PC-3 (cell line): ENCODE measurements at regions not wholly inside any gene's neighbourhood (a gene's known extent, or its start where the extent isn't known, plus 50 kb on each side); places are given as distances from the start of the nearest gene placed in this dataset.

Experiments
- ATAC-seq: fragments of 200-7000 bp; cut with Tn5 transposase; 2 replicates; pipeline ENCODE4 v1.9.1; 2020; ENCODE audit warnings: mild to moderate bottlenecking, moderate library complexity
- BruUV-seq: library from RNA; stranded (reverse); fragments of 400-500 nt; replicated peaks from 2 replicates; lab custom pipeline; 2021; lab: Mats Ljungman, UMichigan
- CTCF ChIA-PET: fragments of 300-600 bp; sonication (Branson Sonifier 250); formaldehyde crosslinking; loops from one replicate; lab custom pipeline; 2022; ENCODE audit warnings: antibody characterized with exemption; lab: Charles Lee
- POLR2A ChIA-PET: fragments of 300-600 bp; sonication (Branson Sonifier 250); formaldehyde crosslinking; loops from one replicate; lab custom pipeline; 2022; ENCODE audit warnings: antibody characterized with exemption; ENCODE audit not compliant: unreplicated experiment; lab: Charles Lee
- DNase-seq: peaks from one replicate; pipeline ENCODE4 v3.0.0-alpha.2; 2015
- H2AFZ ChIP-seq: fragments of 300-600 bp; sonication (generic); 2 replicates; pipeline ENCODE4 v1.6.0; 2016; ENCODE audit warnings: antibody characterized with exemption, low read length
- H3F3A ChIP-seq: fragments of 300-600 bp; sonication (generic); one replicate; pipeline ENCODE4 v1.6.0; 2017; ENCODE audit warnings: antibody characterized with exemption, low read length, control low read depth, mild to moderate bottlenecking; ENCODE audit not compliant: unreplicated experiment
- H3K27ac ChIP-seq: fragments of 300-600 bp; sonication (generic); 2 replicates; pipeline ENCODE4 v1.5.1; 2016; ENCODE audit warnings: mild to moderate bottlenecking, low read length
- H3K27me3 ChIP-seq: fragments of 300-600 bp; sonication (generic); 2 replicates; pipeline ENCODE4 v1.6.1; 2016; ENCODE audit warnings: low read length, mixed read lengths
- H3K36me3 ChIP-seq: fragments of 300-600 bp; sonication (generic); 2 replicates; pipeline ENCODE4 v1.6.1; 2016; ENCODE audit warnings: low read depth, mixed run types, low read length, mixed read lengths
- H3K4me1 ChIP-seq: fragments of 300-600 bp; sonication (generic); 2 replicates; pipeline ENCODE4 v1.5.1; 2016; ENCODE audit warnings: low read length; ENCODE audit not compliant: insufficient read depth
- H3K4me2 ChIP-seq: fragments of 300-600 bp; sonication (generic); 2 replicates; pipeline ENCODE4 v1.6.0; 2016; ENCODE audit warnings: low read length
- H3K4me3 ChIP-seq: fragments of 300-600 bp; sonication (generic); 2 replicates; pipeline ENCODE4 v1.5.1; 2016; ENCODE audit warnings: mild to moderate bottlenecking, low read length, mixed read lengths
- H3K79me2 ChIP-seq: fragments of 300-600 bp; sonication (generic); 2 replicates; pipeline ENCODE4 v1.6.1; 2017; ENCODE audit warnings: low read length, mixed read lengths
- H3K9ac ChIP-seq: fragments of 300-600 bp; sonication (generic); 2 replicates; pipeline ENCODE4 v1.6.0; 2016; ENCODE audit warnings: mild to moderate bottlenecking, low read length
- H3K9me2 ChIP-seq: fragments of 300-600 bp; sonication (generic); replicated peaks from 2 replicates; pipeline ENCODE4 v1.6.1; 2016; ENCODE audit warnings: mixed run types, low read length, mixed read lengths
- H3K9me3 ChIP-seq: fragments of 300-600 bp; sonication (generic); 2 replicates; pipeline ENCODE4 v1.6.1; 2016; ENCODE audit warnings: low read length, mixed read lengths
- H4K20me1 ChIP-seq: fragments of 300-600 bp; sonication (generic); 2 replicates; pipeline ENCODE4 v1.6.1; 2016; ENCODE audit warnings: low read length, mixed read lengths
- EZH2 ChIP-seq: fragments of 300-600 bp; sonication (generic); IDR thresholded peaks from one replicate; pipeline ENCODE4 v1.6.1; 2017; ENCODE audit warnings: antibody characterized with exemption, mild to moderate bottlenecking, low read length; ENCODE audit not compliant: unreplicated experiment
- EZH2phosphoT487 ChIP-seq: fragments of 300-600 bp; sonication (generic); IDR thresholded peaks from 2 replicates; pipeline ENCODE4 v1.6.1; 2018; ENCODE audit warnings: mild to moderate bottlenecking, antibody characterized with exemption, low read length, borderline replicate concordance
- intact Hi-C: fragments of 100-400 bp; cut with micrococcal nuclease; formaldehyde crosslinking; loops from 2 replicates; pipeline ENCODE4 v1.9.0; 2023
- TF ChIP-seq, protein P1 (sequence below): fragments of 300-600 bp; sonication (generic); conservative IDR thresholded peaks from 2 replicates; pipeline ENCODE4 v1.5.1; 2017; ENCODE audit warnings: antibody characterized with exemption, low read depth, mild to moderate bottlenecking, low read length

DNA sequence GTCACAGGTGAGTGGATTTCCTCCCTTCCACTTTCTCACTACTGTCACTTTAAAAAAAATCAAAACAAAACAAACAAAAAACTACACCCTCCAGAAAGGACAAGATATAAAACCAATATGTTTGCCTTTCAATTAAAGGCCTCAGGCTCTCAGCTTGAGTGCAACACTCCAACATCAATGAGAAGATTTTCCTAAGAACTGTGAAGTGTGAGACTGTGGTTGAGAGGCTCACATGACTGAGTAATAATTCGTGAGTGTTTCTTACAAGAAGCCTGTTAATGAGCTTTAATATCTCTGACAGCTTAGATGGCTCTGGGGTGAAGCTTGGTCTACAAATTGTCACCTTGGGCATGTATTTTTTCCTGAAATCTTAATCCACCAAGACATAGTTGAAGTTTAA, 216.1 kb downstream of the ETAA1 start:
- TF ChIP-seq EZH2phosphoT487 (no peak), EZH2 (no peak)
- TF ChIP-seq, protein P1, sequence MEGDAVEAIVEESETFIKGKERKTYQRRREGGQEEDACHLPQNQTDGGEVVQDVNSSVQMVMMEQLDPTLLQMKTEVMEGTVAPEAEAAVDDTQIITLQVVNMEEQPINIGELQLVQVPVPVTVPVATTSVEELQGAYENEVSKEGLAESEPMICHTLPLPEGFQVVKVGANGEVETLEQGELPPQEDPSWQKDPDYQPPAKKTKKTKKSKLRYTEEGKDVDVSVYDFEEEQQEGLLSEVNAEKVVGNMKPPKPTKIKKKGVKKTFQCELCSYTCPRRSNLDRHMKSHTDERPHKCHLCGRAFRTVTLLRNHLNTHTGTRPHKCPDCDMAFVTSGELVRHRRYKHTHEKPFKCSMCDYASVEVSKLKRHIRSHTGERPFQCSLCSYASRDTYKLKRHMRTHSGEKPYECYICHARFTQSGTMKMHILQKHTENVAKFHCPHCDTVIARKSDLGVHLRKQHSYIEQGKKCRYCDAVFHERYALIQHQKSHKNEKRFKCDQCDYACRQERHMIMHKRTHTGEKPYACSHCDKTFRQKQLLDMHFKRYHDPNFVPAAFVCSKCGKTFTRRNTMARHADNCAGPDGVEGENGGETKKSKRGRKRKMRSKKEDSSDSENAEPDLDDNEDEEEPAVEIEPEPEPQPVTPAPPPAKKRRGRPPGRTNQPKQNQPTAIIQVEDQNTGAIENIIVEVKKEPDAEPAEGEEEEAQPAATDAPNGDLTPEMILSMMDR: no peak
- DNase-seq (no peak), ATAC-seq (no peak)
- BruUV-seq: no TSS peak
- H3K4me2 ChIP-seq: no peak overlapping the region
- no peak overlapping the region for H3K4me3 ChIP-seq
- ChIA-PET POLR2A (no interaction called here), CTCF (no interaction called here)
- no peaks in the 10 kb centered on the region for H3K4me1 ChIP-seq
- H3K9ac ChIP-seq: no peak overlapping the region
- H2AFZ ChIP-seq: no peak overlapping the region
- H3K9me3 ChIP-seq: no peaks in the 10 kb centered on the region
- no peak overlapping the region for H3K27ac ChIP-seq
- H3F3A ChIP-seq: no peaks in the 10 kb centered on the region
- H3K27me3 ChIP-seq: no peaks in the 10 kb centered on the region
- H3K79me2 ChIP-seq: no peaks in the 10 kb centered on the region
- no peaks in the 10 kb centered on the region for H3K36me3 ChIP-seq
- no peaks in the 10 kb centered on the region for H3K9me2 ChIP-seq
- no peaks in the 10 kb centered on the region for H4K20me1 ChIP-seq
- intact Hi-C loops: no loop called here

DNA sequence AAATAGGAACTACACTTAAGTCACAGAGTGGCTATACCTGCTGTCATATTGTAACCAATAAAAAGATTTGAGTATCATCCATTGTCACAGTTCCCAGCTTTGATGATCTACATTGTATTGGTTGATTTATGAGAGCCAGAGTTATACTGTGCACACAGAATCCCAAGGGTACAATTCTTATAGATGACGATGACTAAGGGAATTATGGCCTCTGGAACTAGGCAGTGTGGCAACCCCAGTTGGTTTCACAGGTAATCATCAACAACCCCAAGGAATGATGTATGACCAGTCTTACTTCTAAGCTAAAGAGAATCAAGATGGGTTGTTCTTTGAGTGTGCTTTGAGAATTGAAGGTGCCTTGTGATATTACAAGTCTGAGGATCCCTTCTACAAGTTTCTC, 217.3 kb downstream of the ETAA1 start:
- Histone ChIP-seq H3K9me2 (no peaks in the 10 kb centered on the region), H3K79me2 (no peaks in the 10 kb centered on the region), H3K4me2 (no peak overlapping the region), H3K9ac (no peak overlapping the region), H3K9me3 (no peaks in the 10 kb centered on the region), H3K27me3 (no peaks in the 10 kb centered on the region), H3K36me3 (no peaks in the 10 kb centered on the region), H2AFZ (no peak overlapping the region), H3K27ac (no peak overlapping the region), H4K20me1 (no peaks in the 10 kb centered on the region), H3F3A (no peaks in the 10 kb centered on the region), H3K4me1 (no peaks in the 10 kb centered on the region), H3K4me3 (no peak overlapping the region)
- DNase-seq (no peak), ATAC-seq (no peak)
- ChIA-PET POLR2A (no interaction called here), CTCF (no interaction called here)
- no TSS peak for BruUV-seq
- intact Hi-C loops: no loop called here
- no peak for TF ChIP-seq EZH2phosphoT487
- TF ChIP-seq, protein P1: no peak
- TF ChIP-seq EZH2: no peak

DNA sequence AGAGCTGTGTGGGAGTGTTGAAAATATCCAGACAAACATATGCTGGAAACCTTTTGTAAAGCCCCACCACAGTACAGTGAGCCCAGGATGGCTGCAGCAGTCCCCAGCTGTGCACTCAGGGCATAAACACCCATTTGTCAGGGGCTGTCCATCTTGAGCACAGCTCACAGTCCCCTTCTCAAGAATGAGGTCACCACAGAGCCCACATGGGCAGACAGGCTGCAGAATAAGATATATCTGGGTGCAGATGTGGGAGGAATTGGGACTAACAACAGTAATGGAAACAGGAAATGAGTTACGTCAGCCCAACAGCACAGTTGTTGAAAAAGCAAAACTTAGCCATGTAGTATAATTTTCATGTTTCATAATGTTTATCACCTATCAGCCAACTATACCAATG, 219.6 kb downstream of the ETAA1 start:
- Histone ChIP-seq H3K27me3 (no peaks in the 10 kb centered on the region), H3F3A (no peaks in the 10 kb centered on the region), H3K9me3 (no peaks in the 10 kb centered on the region), H3K4me3 (no peak overlapping the region), H3K4me1 (no peaks in the 10 kb centered on the region), H3K9ac (no peak overlapping the region), H3K9me2 (no peaks in the 10 kb centered on the region), H3K36me3 (no peaks in the 10 kb centered on the region), H3K4me2 (no peak overlapping the region), H2AFZ (no peak overlapping the region), H3K27ac (no peak overlapping the region), H4K20me1 (no peaks in the 10 kb centered on the region), H3K79me2 (no peaks in the 10 kb centered on the region)
- no peak for TF ChIP-seq EZH2
- TF ChIP-seq, protein P1: no peak
- no peak for TF ChIP-seq EZH2phosphoT487
- BruUV-seq: no TSS peak
- ChIA-PET POLR2A (no interaction called here), CTCF (no interaction called here)
- intact Hi-C loops: no loop called here
- ATAC-seq: no peak
- DNase-seq: no peak
